PC-9 (cell line): ENCODE measurements at regions not wholly inside any gene's neighbourhood (a gene's known extent, or its start where the extent isn't known, plus 50 kb on each side); places are given as distances from the start of the nearest gene placed in this dataset.

Experiments
- BruUV-seq: library from RNA; stranded (reverse); fragments of 400-500 nt; replicated peaks from 2 replicates; lab custom pipeline; 2021; lab: Mats Ljungman, UMichigan
- CTCF ChIA-PET: fragments of 300-600 bp; sonication (Branson Sonifier 250); formaldehyde crosslinking; loops from one replicate; lab custom pipeline; 2022; ENCODE audit warnings: antibody characterized with exemption; lab: Charles Lee
- POLR2A ChIA-PET: fragments of 300-600 bp; sonication (Branson Sonifier 250); formaldehyde crosslinking; loops from one replicate; lab custom pipeline; 2022; ENCODE audit warnings: antibody characterized with exemption; ENCODE audit not compliant: unreplicated experiment; lab: Charles Lee
- DNase-seq, 2 experiments: peaks; one replicate each; pipeline versions ENCODE4 v3.0.0 to v3.0.0-alpha.2; 2015 to 2022; ENCODE audit warnings: mixed read lengths in 1 of 2
- H2AFZ ChIP-seq: fragments of 200-600 bp; sonication (generic); 2 replicates; pipeline ENCODE4 v1.8.1; 2017; ENCODE audit warnings: antibody characterized with exemption
- H3F3A ChIP-seq: fragments of 200-600 bp; sonication (generic); 2 replicates; pipeline ENCODE4 v1.8.1; 2017; ENCODE audit warnings: antibody characterized with exemption, mild to moderate bottlenecking, low read depth; ENCODE audit not compliant: insufficient read depth
- H3K27ac ChIP-seq: fragments of 200-600 bp; sonication (generic); 2 replicates; pipeline ENCODE4 v1.6.1; 2016; ENCODE audit warnings: mixed run types
- H3K27me3 ChIP-seq: fragments of 200-600 bp; sonication (generic); 2 replicates; pipeline ENCODE4 v1.6.1; 2016; ENCODE audit warnings: low read depth, mixed run types; ENCODE audit not compliant: insufficient read depth
- H3K36me3 ChIP-seq: fragments of 200-600 bp; sonication (generic); 2 replicates; pipeline ENCODE4 v1.6.1; 2016; ENCODE audit warnings: low read depth, mixed run types
- H3K4me1 ChIP-seq: fragments of 200-600 bp; sonication (generic); replicated peaks from 2 replicates; pipeline ENCODE4 v1.6.1; 2016; ENCODE audit warnings: mixed run types; ENCODE audit not compliant: insufficient read depth
- H3K4me2 ChIP-seq: fragments of 200-600 bp; sonication (generic); 2 replicates; pipeline ENCODE4 v1.6.1; 2017; ENCODE audit warnings: mixed run types
- H3K4me3 ChIP-seq: fragments of 200-600 bp; sonication (generic); 2 replicates; pipeline ENCODE4 v1.6.1; 2016; ENCODE audit warnings: mixed run types
- H3K79me2 ChIP-seq: fragments of 200-600 bp; sonication (generic); 2 replicates; pipeline ENCODE4 v1.6.1; 2017; ENCODE audit warnings: low read depth, mixed run types
- H3K9me2 ChIP-seq: fragments of 200-600 bp; sonication (generic); 2 replicates; pipeline ENCODE4 v1.8.1; 2017; ENCODE audit warnings: mild to moderate bottlenecking; ENCODE audit not compliant: insufficient read depth
- H3K9me3 ChIP-seq: fragments of 200-600 bp; sonication (generic); 2 replicates; pipeline ENCODE4 v1.8.1; 2016; ENCODE audit warnings: low read depth; ENCODE audit not compliant: insufficient read depth
- H4K20me1 ChIP-seq: fragments of 200-600 bp; sonication (generic); 2 replicates; pipeline ENCODE4 v1.8.1; 2017; ENCODE audit not compliant: insufficient read depth
- CTCF ChIP-seq: fragments of 200-600 bp; sonication (generic); conservative IDR thresholded peaks from 2 replicates; pipeline ENCODE4 v1.6.1; 2017; ENCODE audit warnings: mixed run types, antibody characterized with exemption, mild to moderate bottlenecking, moderate library complexity
- EZH2 ChIP-seq: fragments of 200-600 bp; sonication (generic); IDR thresholded peaks from 2 replicates; pipeline ENCODE4 v1.8.0; 2017; ENCODE audit warnings: antibody characterized with exemption, low read depth
- intact Hi-C: fragments of 100-400 bp; cut with micrococcal nuclease; formaldehyde crosslinking; loops from one replicate; pipeline ENCODE4 v1.10.0; 2022; ENCODE audit not compliant: unreplicated experiment

- Histone ChIP-seq H2AFZ (no peak overlapping the region), H4K20me1 (no peaks in the 10 kb centered on the region), H3K4me2 (no peak overlapping the region), H3K27ac (0 out of 2 replicates have a peak overlapping the region, but pooled peaks have one; percentile 12), H3K36me3 (no peaks in the 10 kb centered on the region), H3F3A (no peaks in the 10 kb centered on the region), H3K79me2 (no peaks in the 10 kb centered on the region), H3K4me1 (no peaks in the 10 kb centered on the region; the same call in 1 of the 2 replicates), H3K27me3 (no peaks in the 10 kb centered on the region), H3K4me3 (no peak overlapping the region), H3K9me2 (no peaks in the 10 kb centered on the region; the same call in 1 of the 2 replicates), H3K9me3 (no peaks in the 10 kb centered on the region)
- TF ChIP-seq CTCF (no peak), EZH2 (no peak)
- intact Hi-C loops: no loop called here
- POLR2A ChIA-PET: interaction anchor here (0.7 kb wide), 1 partner anchor 418 kb away, joined by 3 read pairs; no protein-coding TSS in a partner anchor
- BruUV-seq: no TSS peak
- no peak for DNase-seq
- CTCF ChIA-PET: no interaction called here
Observed at GRCh38 chr4:97493815-97494518, 649.3 kb downstream of the STPG2 start.

- ChIA-PET POLR2A (no interaction called here), CTCF (no interaction called here)
- no peaks in the 10 kb centered on the region; the same call in 1 of the 2 replicates for H3K4me1 ChIP-seq
- H3K9me2 ChIP-seq: no peaks in the 10 kb centered on the region; the same call in 1 of the 2 replicates
- no peak for TF ChIP-seq CTCF
- no peak for TF ChIP-seq EZH2
- no peaks in the 10 kb centered on the region for H3K27me3 ChIP-seq
- H3K9me3 ChIP-seq: no peaks in the 10 kb centered on the region
- no peak overlapping the region for H2AFZ ChIP-seq
- no peak overlapping the region for H3K4me3 ChIP-seq
- H3F3A ChIP-seq: no peaks in the 10 kb centered on the region
- H3K4me2 ChIP-seq: no peak overlapping the region
- no TSS peak for BruUV-seq
- peak; percentile 18 to 57 for DNase-seq
- H4K20me1 ChIP-seq: no peaks in the 10 kb centered on the region
- no peaks in the 10 kb centered on the region for H3K79me2 ChIP-seq
- no peaks in the 10 kb centered on the region for H3K36me3 ChIP-seq
- peak overlapping the region; percentile 10; the same call in 1 of the 2 replicates for H3K27ac ChIP-seq
- intact Hi-C loops: no loop called here
Observed at GRCh38 chr4:97496298-97496873, 646.9 kb downstream of the STPG2 start.

GRCh38 chr4:97498875-97499274 lies 644.4 kb downstream of the STPG2 start:
- H3K4me3 ChIP-seq: no peak overlapping the region
- H3K4me1 ChIP-seq: no peaks in the 10 kb centered on the region
- H3K27ac ChIP-seq: no peak overlapping the region
- no peaks in the 10 kb centered on the region for H3K27me3 ChIP-seq
- no peak overlapping the region for H3K4me2 ChIP-seq
- H3K36me3 ChIP-seq: no peaks in the 10 kb centered on the region
- CTCF ChIA-PET: no interaction called here
- TF ChIP-seq CTCF: no peak
- TF ChIP-seq EZH2: no peak
- DNase-seq: peak; percentile 12 to 64
- H3K9me2 ChIP-seq: no peaks in the 10 kb centered on the region; the same call in 1 of the 2 replicates
- no peak overlapping the region for H2AFZ ChIP-seq
- H3K79me2 ChIP-seq: no peaks in the 10 kb centered on the region
- no peaks in the 10 kb centered on the region for H3K9me3 ChIP-seq
- H3F3A ChIP-seq: no peaks in the 10 kb centered on the region
- no peaks in the 10 kb centered on the region for H4K20me1 ChIP-seq
- no TSS peak for BruUV-seq
- POLR2A ChIA-PET: no interaction called here
- intact Hi-C loops: no loop called here
